ENCODE measurements at regions not wholly inside any gene's neighbourhood (a gene's known extent, or its start where the extent isn't known, plus 50 kb on each side); places are given as distances from the start of the nearest gene placed in this dataset.

- BruUV-seq (replicated peaks), result no TSS peak
- intact Hi-C loops (cut with micrococcal nuclease) (no loop called here), in situ Hi-C loops (cut with MboI) (no loop called here)
- no peaks in the 10 kb centered on the region for H4K20me1 ChIP-seq (replicated peaks; ENCODE audit: control insufficient read depth, insufficient read depth, low read length)
- H3K9me3 ChIP-seq (replicated peaks; ENCODE audit: control insufficient read depth, insufficient read depth, low read depth, low read length), result no peaks in the 10 kb centered on the region
- no peak overlapping the region for H3K4me2 ChIP-seq (ENCODE audit: insufficient read depth, low read length)
- ATAC-seq, result no peak
- H3K36me3 ChIP-seq (ENCODE audit: control insufficient read depth, insufficient read depth, low read length), result no peaks in the 10 kb centered on the region
- H3K4me1 ChIP-seq (replicated peaks in 1 of 2; ENCODE audit: control insufficient read depth in 2 of 2, insufficient read depth in 2 of 2, low read length in 2 of 2), result no peaks in the 10 kb centered on the region
- DNase-seq (ENCODE audit: extremely low read depth in 1 of 4, low spot score in 3 of 4), result no peak
- H3K4me3 ChIP-seq, result no peak overlapping the region
- H3K79me2 ChIP-seq (ENCODE audit: control insufficient read depth, insufficient read depth, low read length), result no peaks in the 10 kb centered on the region
- POLR2A ChIA-PET, result no interaction called here
- TF ChIP-seq TRIM25 (IDR thresholded peaks at IDR 0.05; ENCODE audit: borderline replicate concordance), result no peak
- no peak overlapping the region for H3K9ac ChIP-seq (ENCODE audit: insufficient read depth in 1 of 2, low read depth in 2 of 2, low read length in 2 of 2)
- WGBS (ENCODE audit: insufficient coverage, low coverage, missing lambda C conversion rate), result 0% methylated on average over 1 of the region's 1 CpG
- CTCF ChIA-PET (ENCODE audit: low intra/inter-chr PET ratio), result no interaction called here
- FAIRE-seq, result no peak
- H3K27me3 ChIP-seq (ENCODE audit: control insufficient read depth in 2 of 2, insufficient read depth in 2 of 2, low read length in 2 of 2), result no peaks in the 10 kb centered on the region
- H3K27ac ChIP-seq (ENCODE audit: extremely low read depth, low read depth, low read length), result no peak overlapping the region
- no peaks in the 10 kb centered on the region for H3K9me1 ChIP-seq (ENCODE audit: control insufficient read depth, insufficient read depth, low read length)
- no peak overlapping the region for H2AFZ ChIP-seq (ENCODE audit: low read depth, low read length)
These were observed 333.3 kb downstream of the FAT3 start for GRCh38 chr11:92557879-92558278.

GRCh38 chr11:92558323-92558722 is 333.7 kb downstream of the FAT3 start:
- BruUV-seq (replicated peaks), result no TSS peak
- H3K79me2 ChIP-seq (ENCODE audit: control insufficient read depth, insufficient read depth, low read length), result no peaks in the 10 kb centered on the region
- ATAC-seq (no peak), FAIRE-seq (no peak), DNase-seq (ENCODE audit: extremely low read depth in 1 of 4, low spot score in 3 of 4) (no peak)
- no peaks in the 10 kb centered on the region for H4K20me1 ChIP-seq (replicated peaks; ENCODE audit: control insufficient read depth, insufficient read depth, low read length)
- H3K9ac ChIP-seq (ENCODE audit: insufficient read depth in 1 of 2, low read depth in 2 of 2, low read length in 2 of 2), result no peak overlapping the region
- no peaks in the 10 kb centered on the region for H3K36me3 ChIP-seq (ENCODE audit: control insufficient read depth, insufficient read depth, low read length)
- H3K4me1 ChIP-seq (replicated peaks in 1 of 2; ENCODE audit: control insufficient read depth in 2 of 2, insufficient read depth in 2 of 2, low read length in 2 of 2), result no peaks in the 10 kb centered on the region
- WGBS (ENCODE audit: insufficient coverage, low coverage, missing lambda C conversion rate), result 0% methylated on average over 3 of the region's 3 CpGs
- no peak overlapping the region for H2AFZ ChIP-seq (ENCODE audit: low read depth, low read length)
- no peak overlapping the region for H3K4me2 ChIP-seq (ENCODE audit: insufficient read depth, low read length)
- no peaks in the 10 kb centered on the region for H3K9me1 ChIP-seq (ENCODE audit: control insufficient read depth, insufficient read depth, low read length)
- intact Hi-C loops (cut with micrococcal nuclease) (no loop called here), in situ Hi-C loops (cut with MboI) (no loop called here)
- no peak overlapping the region for H3K4me3 ChIP-seq
- H3K27me3 ChIP-seq (ENCODE audit: control insufficient read depth in 2 of 2, insufficient read depth in 2 of 2, low read length in 2 of 2), result no peaks in the 10 kb centered on the region
- H3K27ac ChIP-seq (ENCODE audit: extremely low read depth, low read depth, low read length), result no peak overlapping the region
- ChIA-PET CTCF (ENCODE audit: low intra/inter-chr PET ratio) (no interaction called here), POLR2A (no interaction called here)
- no peaks in the 10 kb centered on the region for H3K9me3 ChIP-seq (replicated peaks; ENCODE audit: control insufficient read depth, insufficient read depth, low read depth, low read length)
- TF ChIP-seq HNRNPH1 (optimal IDR thresholded peaks at IDR 0.05; ENCODE audit: low read depth, low read length), result no peak
- TF ChIP-seq ZBTB33 (CRISPR knock-in tag; IDR thresholded peaks at IDR 0.05), result no peak
- TF ChIP-seq POLR2B (IDR thresholded peaks at IDR 0.05; ENCODE audit: low read depth, partially characterized antibody), result no peak
- no peak for TF ChIP-seq GTF2B (IDR thresholded peaks at IDR 0.05; ENCODE audit: extremely low read depth, insufficient read length)
- TF ChIP-seq THRA (IDR thresholded peaks at IDR 0.05), result no peak
- no peak for TF ChIP-seq GATAD2B (IDR thresholded peaks at IDR 0.05; ENCODE audit: borderline replicate concordance)
- no peak for TF ChIP-seq KAT2B (IDR thresholded peaks at IDR 0.05; ENCODE audit: low read depth, low read length)

Data from K562 (cell line).